GM18519 (cell line): ENCODE measurements at regions not wholly inside any gene's neighbourhood (a gene's known extent, or its start where the extent isn't known, plus 50 kb on each side); places are given as distances from the start of the nearest gene placed in this dataset.
"Not testable (repeated sequence)": the region's sequence is repeated elsewhere in the genome, so short reads cannot be mapped to it uniquely, and the experiment has no call there.

Source experiments
- ATAC-seq: cut with Tn5 transposase; IDR thresholded peaks from one replicate; pipeline ENCODE4 v1.9.1; 2021; ENCODE audit warnings: mild to moderate bottlenecking, moderate library complexity; ENCODE audit not compliant: unreplicated experiment, low FRiP score

DNA sequence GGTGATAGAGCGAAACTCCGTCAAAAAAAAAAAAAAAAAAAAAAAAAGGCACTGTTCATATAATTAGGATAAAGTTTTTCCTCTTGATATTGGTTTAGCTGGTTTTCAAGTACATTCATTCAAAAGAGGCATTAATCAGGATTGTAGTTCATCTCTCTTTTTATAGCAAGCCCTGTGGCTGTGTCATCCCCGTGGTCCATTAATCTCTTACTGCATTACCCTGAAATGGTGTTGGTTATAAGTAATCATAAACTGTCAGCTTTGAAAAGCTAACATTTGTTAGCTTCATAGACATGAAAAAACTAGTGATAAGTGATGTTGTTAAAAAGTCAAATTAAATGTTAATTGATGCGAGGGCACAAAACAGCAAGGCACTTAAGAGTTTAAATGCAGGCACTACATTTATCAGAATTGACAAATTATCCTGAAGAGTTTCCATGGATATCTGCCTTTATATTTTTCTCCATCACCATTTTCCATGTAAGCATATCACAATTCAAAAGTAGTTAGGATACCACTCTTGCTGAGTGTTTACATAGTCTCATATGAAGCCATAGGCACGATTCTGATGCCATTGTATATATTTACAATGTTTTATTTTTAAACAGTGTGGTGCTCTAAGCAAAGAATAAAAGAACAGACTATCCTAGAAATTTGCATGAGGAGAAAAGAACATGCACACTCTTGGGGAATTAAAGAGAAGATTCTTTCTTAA lies 193.1 kb downstream of the OTOL1 start:
- no peak for ATAC-seq

DNA sequence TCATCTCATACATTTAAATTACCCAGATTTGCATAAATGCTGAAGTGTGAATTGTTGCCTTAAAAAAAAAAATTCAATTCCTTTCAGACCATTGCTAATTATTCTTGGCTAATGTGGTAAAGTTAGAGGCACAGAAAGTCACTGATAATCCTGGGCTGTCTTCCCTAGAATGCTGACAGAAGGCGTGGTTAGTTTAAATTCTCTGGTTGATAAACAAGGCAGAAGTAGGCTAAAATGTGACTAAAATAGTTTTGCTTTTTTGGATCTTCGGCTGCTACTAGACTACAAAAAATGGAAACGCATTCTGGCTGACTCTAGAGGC lies 193.7 kb downstream of the OTOL1 start:
- no peak for ATAC-seq

DNA sequence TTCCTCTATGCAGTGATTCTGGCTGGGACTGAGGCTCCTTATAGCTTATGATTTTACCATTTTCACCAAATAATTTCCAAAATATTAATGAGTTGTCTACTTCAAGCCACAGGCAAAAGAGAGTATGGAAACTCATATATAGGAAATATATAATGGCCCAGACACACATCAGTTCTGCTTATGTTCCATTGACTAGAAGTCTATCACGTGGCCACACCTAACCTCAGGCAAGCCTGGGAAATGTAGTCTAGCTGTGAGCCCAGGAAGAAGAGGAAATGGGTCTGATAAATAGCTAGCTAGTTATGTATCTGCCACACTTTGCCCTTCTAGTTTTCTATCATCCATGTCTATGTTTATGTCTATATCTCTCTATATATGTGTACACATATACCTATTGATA lies 195.1 kb downstream of the OTOL1 start:
- ATAC-seq = no peak

DNA sequence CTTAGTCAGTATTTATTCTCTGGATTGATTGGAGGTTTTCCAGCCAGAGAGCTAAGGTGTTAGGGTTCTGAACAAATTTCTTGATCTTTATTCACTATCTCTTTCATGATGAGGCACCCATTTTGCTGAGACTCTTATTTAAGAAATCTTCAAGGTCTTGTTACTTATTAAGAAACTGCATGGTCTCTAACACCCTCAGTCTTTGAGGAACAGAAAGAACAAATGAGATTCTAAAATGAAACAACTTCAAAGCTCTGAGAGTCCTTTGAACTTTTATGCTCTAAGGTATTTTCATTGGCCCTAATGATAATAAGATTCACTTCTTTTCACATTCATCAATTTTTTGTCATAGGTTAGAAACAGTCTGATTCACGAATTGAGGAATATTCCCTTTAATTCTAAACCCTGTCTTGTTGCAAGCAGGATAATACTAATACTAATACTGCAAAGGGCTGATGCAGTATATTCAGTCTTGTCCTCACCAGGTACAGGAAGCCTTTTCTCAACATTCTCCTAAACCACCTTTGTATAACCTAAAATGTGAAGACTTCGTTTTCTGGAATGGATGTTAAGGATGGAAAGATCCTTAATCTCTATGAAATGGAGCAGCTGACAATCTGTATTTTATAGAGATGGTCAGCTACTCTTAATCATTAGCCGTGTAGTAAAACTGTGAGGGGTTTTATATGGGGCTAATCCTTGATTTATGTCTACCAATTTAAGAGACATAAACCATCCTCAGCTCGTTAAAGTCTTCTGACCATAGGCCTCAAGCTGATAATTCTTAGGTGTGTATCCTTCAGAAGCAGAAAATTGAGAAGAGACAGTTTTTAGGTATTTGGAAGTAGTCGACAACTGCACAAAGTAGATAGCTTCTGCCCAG lies 198.3 kb downstream of the OTOL1 start:
- no peak for ATAC-seq

DNA sequence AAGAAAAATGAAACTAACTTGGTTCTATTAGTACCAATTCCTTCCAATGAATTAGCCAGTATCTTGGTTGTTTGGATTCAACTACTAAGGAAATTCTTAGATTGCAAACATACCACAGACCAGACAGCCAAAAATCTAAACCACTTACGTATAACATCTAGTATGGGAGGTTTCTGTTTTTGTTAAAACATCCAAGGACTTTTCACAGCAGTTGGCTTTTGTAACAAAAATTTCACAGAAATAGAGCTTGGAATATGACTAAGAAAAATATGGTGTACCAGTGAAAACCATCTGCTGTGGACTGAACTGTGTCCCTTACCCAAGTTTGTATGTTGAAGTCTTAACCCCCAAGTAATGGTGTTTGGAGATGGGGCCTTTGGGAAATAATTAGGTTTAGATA lies 199.2 kb downstream of the OTOL1 start:
- no peak for ATAC-seq

DNA sequence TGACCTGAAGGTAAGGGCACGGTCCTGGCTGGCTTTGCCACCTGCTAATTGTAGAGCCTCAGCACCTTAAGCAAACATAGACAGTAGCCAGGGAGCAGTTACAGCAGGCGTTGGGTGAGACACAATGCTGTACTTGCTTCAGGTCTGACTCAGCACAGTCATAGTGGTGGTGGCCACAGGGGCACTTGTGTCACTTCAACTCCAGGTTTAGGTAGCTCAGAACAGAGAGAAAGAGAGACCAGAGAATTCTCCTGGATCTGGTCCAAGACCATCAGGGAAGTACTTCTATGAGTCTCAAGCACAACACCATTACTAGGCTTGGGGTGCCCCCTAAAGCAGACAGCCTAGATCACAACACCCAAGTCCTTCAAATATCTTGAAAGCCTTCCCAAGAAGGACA lies 204.4 kb downstream of the OTOL1 start:
- ATAC-seq = no peak

DNA sequence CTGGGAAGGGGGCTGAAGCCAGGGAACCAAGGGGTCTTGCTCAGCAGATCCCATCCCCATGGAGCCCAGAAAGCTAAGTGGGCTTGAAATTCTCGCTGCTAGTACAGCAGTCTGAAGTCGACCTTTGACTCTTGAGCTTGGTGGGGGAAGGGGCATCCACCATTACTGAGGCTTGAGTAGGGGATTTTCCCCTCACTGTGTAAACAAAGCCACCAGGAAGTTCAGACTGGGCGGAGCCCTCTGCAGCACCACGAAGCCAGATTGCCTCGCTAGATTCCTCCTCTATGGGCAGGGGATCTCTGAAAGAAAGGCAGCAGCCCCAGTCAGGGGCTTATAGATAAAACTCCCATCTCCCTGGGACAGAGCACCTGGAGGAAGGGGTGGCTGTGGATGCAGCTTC lies 210.6 kb downstream of the OTOL1 start:
- ATAC-seq = not testable (repeated sequence)

DNA sequence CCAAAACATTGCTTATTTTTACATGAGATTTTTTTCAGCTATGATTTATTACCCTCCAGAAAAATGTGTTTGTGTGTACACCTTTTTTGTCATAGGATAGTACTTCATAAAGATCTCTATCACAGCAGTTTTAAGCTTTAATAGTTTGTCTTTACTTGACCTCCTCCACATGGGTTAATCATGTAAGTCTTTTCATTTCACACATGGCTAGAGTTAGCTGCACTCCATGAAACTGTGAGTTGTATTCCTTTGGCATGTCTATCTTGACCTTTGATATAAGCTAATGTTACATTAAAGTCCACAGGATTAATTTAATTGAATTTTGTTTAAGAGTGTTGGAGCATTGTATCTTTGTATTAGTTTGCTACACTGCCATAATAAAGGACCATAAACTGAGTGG lies 217.1 kb downstream of the OTOL1 start:
- no peak for ATAC-seq

DNA sequence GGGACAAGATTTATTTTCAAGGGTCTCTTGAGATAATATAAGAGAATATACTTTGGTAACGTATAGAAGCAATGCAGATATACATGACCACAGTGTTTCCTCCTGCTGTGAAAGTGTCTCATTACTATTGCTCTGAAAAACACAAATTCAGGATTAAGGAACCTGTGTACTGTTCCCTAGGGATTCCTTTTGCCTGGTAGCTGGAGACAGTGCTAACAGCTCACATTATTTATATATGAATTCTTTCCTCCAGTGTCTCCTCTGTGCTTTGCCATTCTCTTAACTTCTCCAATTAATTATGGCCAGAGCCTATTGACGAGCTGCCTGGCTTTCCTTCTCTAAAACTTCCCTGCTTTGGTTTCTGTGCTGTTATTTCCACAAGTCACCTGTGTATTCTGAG lies 235.4 kb downstream of the OTOL1 start:
- ATAC-seq = no peak

DNA sequence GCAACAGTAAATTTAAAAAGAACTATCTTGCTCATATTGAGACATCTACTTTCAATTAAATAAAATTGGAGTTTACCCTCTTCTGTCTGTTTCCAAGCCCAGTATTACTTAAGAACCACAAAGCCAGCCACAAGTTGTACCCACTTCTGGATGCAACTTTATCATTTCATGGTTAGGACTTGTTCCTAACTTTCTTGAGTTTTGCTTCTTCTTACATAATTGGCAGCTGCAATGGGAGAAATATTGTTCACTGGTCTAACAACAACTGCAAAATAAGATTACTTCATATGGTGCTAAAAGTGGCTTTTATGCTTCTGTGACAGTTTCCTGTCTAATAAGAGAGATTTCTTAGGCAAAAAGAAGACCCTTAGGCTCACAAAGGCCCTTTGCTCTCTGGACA lies 240.6 kb downstream of the OTOL1 start:
- no peak for ATAC-seq

DNA sequence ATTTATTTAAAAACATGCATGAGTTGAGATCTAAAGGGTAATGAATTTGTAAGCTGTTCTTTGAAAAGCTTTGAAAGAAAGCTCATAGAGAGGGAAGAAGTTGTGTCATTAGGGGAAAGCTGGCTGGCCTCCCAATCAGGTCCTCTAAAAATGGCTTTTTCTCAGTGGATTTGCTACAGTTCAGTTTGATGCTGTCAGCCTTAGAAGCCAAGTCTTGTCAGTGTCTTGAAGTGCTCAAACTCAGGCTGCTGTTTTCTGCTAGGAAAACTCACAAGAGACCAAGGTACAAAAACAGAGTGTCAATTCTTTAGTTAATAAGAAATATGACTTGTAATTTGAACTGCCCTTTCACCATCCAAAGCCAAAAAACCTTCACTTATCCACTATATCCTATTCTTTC lies 243.8 kb downstream of the OTOL1 start:
- ATAC-seq = no peak

DNA sequence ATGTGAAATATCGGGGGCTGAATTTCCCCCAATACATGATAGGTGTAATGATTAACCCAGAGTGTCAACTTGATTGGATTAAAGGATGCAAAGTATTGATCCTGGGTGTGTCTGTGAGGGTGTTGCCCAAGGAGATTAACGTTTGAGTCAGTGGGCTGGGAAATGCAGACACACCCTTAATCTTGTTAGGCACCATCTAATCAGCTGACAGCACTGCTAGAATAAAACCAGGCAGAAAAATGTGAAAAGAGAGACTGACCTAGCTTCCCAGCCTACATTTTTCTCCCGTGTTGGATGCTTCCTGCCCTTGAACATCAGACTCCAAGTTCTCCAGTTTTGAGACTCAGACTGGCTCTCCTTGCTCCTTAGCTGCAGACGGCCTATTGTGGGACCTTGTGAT lies 247.8 kb downstream of the OTOL1 start:
- ATAC-seq = no peak

DNA sequence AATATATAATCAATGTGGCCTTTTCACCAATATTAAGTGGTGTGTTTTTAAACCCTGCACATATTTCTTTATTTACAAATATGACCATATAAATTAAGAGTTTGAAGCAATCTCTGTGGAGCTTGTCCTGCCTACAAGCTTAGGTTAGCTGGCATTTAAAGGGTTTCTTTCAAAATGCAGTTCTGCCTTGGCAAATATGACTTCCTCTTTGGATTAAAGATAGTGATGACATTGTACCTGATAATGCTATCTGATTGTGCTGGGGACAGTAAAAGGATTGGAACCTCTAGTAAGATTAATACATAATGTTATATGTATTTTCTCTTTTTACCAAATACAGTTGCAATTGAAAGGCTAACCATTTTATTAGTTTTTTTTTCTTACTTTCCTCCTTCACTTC lies 249.1 kb downstream of the OTOL1 start:
- ATAC-seq = no peak

DNA sequence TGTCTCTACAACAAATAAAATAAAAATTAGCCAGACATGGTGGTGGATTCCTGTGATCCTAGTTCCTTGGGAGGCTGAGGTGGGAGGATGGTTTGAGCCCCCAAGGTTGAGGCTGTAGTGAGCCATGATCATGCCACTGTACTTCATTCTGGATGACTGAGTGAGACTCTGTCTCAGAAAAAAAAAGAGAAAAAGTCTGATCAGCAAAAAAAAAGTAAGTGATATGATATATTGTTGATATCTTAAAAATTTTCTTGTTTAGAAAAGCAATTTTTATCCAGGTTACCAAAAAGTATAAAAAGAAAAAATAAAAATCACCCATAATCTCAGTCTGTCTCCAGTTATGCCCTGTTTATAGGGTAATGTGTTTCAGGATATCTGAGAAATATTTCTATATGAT lies 251.4 kb downstream of the OTOL1 start:
- no peak for ATAC-seq

DNA sequence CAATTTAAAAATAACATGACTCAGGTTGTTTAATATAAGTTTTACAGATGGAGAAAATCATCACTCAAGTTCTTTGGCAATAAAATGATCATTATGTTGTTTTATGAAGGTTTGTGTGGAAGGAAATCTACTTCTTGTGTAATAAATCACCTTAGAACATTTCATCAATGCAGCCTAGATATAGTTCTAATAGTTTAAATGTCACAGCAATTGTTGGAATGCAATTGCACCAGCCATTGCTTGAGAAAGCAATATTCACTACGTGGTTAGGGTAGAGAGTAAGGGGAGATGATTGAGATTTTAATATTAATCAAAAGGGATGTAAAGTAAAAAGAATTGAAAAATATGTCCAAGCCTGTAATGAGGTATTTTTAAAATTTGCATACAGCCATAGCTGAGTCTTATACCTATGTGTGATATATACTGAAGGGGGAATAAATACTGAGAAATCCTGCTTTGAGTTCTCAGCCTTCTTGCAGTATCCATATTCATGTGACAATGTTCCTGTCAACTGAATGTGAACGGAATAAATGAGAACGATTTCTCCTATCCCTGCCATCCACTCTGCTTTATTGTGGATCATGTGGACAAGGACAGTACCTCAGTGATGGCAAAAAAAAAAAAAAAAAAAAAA lies 257.9 kb downstream of the OTOL1 start:
- no peak for ATAC-seq

DNA sequence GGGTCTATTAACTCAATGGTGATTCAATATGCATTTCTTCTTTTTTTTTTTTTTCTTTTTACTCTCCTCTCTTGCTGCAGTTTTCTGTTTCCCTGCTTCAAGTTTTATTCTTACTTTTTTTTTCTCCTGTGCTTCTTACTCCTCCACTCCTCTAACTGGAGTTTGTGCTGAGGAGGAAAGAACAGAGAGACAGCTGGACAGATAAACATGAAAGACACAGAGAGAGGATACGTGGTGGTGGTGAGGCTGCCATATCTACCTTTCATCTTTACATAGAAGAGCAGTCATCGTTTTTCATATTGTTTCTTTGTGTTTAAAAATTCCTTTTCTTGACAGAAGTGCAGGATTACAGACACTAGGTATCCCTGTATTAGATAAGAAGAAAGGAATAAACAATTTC lies 262.8 kb downstream of the OTOL1 start:
- ATAC-seq = no peak

DNA sequence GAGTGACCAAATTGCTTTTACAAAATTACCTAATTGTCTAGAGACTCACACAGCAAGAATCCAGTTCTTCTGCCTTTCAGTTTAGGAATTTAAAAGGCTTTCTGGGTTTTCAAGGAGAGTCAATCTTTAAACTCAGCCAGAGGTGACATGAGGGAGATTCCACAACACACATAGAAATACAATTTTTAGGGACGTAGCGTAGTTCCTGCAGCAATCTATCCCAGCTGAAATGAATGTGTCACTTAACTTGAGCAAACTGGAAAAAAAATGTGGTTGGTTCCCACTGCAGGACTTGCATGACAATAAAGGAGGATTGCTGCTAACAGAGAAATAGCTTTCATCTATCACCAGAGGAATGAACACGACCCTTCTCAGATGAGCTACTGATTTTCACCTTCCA lies 269.7 kb downstream of the OTOL1 start:
- ATAC-seq = no peak

DNA sequence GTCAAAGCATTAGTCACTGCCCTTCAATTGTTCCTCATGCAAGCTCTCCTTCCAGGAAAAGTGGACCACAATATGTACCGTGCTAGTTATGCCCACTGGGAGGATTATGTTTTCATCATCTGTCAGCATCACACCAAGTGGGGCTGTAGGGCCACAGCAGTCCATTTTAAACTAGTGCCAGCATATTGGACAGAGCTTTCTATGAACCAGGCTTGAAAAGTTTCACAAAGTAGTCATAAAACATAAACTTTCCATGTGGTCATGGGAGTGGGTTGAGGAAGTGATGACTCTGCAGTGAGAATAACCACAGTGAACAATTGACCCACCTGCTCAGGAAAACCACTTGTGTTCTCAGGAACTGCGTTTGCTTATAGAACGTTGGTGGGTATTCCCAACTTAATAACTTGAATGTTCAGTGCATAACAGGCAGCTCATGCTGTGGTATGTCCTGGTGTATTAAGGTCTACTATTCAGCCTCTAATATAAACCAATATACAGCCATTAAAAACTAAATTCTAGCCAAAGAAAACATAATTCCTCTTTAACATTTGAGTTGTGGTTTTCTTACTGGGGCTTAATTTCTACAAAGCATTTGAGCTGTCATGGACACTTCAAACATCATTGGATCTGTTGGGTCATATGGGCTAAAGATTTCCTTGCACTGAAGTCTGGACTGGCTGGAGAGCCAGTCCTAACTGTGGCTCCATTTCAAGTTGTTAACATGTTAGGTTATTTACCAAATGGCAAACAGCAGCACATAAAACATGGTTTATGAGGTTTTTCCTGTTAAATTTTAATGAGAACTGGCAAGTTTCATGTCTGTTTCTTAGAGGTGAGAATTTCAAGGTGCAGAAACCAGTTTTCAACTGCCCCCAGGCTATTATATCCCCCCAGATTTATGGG lies 274.1 kb downstream of the OTOL1 start:
- ATAC-seq = no peak

DNA sequence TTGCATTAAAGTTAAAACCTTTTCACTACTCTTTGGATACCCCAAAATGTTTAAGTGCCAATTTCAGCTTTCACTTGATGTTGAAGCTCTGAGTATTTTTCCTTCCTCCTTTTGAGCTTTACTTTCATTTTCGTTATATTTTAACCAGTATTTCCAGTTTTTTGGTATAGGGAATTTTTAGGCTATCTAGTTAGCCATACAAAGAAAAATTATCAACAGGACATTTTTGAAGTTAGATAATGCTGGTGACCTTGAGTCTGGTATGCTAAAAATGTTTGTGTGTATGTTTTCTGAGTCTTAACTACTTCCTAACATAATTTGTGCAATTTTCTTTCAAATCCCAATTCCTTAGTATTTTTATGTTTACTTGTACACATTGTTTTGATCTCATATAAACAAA lies 284.8 kb downstream of the OTOL1 start:
- no peak for ATAC-seq

DNA sequence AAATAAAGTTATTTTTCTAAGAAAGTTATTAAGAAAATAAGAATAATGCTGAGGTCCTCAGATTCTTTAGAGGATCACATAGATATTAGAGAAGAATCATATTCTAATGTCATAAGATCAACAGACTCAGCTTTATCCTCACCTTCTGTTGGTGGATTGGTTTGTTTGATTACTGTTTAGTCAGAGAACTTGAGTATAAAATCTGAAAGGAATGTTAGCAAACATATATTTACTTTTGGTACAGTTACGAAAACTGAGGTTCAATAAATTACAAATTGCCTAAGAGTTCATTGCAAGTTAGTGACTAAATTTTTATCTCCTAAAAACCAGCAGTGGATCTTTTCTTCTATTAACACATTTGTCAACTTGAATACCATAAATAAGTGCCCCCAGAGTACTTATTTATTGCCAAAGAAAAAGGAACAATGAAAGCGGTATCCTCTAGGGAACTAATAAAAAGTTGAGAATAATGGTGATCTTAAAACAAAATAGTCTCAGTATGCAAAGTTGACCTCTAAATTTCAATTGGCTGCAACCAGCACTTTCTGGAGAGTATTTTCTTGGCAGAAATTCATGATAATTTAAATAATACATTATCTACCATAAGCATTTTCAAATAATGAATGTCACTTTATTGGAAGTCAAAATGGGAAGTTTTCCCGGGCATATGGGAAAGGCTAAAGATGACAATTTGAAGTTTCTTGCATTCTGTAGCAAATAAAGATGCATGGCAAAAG lies 296.8 kb downstream of the OTOL1 start:
- no peak for ATAC-seq
